GM18858 (cell line): ENCODE measurements at regions not wholly inside any gene's neighbourhood (a gene's known extent, or its start where the extent isn't known, plus 50 kb on each side); places are given as distances from the start of the nearest gene placed in this dataset.

Source experiments
- ATAC-seq: cut with Tn5 transposase; IDR thresholded peaks from one replicate; pipeline ENCODE4 v1.9.1; 2021; ENCODE audit not compliant: unreplicated experiment

DNA sequence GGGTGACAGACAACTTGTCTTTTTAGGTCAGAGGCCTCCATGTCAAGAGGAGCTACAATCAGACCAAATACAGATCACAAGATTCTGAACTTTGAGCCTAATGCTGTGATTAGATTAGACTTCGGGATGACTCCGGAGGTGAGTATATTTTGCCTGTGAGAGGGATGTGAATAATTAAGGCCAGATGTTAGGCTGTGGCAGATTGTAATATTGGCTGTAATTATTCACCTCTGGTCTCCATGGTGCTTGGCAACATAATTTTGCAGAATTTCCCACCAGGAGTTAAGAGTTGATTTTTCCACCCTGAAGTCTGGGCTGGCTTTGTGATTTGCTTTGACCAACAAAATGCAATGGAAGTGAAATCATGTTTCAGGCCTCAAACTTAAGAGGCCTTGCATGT, 108.2 kb upstream of the CWC22 start:
- no peak for ATAC-seq

DNA sequence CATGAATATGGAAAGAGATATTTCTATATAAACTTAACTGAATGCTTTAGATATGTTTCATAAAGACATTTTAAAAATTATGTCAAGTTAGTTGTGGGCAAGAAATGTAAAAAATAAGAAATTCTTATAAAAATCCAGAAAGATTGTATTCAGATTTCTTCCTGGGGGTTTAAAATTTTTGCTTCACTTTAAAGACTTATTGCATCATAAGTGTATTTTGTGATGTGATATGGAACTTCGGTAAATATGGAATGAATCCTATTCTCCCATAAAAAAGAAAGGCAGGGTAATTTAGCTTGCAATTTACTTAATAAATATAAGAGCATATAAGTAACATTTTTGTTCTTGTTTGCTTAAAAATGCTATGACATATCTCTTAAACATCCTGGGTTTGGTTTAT, 104.8 kb upstream of the CWC22 start:
- no peak for ATAC-seq

- ATAC-seq: no peak
These were observed 103.4 kb upstream of the CWC22 start for GRCh38 chr2:180110469-180110868.

DNA sequence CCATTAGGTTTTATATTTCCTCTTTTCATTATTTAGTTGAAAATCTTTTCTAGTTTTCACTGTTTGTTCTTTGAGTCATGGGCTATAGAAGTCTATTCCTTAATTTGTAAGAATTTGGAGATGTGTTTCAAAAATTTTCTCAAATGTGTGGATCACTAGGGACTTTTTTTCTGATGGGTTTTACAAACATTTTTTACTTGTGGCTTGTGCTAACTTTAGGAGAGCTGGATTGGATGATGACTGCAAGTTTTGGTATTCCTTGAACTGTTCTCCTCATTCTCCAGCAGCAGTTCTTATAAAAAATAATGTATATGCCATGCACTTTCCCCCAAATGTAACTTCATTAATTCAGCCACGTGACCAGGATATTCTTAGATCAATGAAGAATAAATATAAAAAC, 94.7 kb upstream of the CWC22 start:
- no peak for ATAC-seq

DNA sequence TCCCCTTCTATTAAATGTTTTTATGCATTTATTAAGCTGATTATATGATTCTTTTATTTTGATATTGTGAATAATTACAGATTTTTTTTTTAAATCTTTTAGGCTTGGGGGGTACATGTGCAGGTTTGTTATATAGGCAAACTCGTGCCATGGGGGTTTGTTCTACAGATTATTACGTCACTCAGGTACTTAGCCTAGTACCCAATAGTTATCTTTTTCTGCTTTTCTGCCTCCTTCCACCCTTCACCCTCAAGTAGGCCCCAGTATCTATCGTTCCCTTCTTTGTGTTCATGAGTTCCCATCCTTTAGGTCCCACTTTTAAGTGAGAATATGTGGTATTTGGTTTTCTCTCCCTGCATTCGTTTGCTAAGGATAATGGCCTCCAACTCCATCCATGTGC, 92.2 kb upstream of the CWC22 start:
- no peak for ATAC-seq

- ATAC-seq: no peak
These were observed 78.0 kb upstream of the CWC22 start for GRCh38 chr2:180085144-180085543.

DNA sequence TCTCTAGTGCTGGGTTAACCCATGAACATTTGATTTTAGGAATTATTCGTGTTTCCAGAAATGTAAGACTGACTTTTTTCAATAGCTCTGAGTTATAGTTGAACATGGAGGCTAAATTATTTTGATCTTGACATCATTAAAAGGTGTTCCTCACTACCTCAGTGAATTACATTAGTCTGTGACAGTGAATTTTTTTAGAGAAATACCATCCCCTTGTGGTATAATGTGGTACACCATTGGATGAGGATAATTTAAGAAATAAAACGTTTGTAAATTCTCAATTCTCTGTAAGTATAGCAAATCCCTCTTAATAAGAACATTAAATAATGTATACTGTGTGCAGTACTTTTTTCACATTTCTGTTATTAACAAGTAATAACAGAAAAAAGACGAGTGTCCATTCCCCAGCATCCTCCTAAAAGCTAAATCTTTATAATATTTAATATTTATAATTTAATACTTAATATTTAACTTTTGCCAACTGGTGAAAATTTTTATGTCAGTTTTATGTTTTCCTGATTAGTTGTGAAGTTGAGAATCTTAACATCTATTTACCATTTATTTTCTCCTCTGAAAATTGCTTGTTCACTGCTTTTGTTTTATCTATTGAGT, 70.3 kb upstream of the CWC22 start:
- ATAC-seq: no peak

DNA sequence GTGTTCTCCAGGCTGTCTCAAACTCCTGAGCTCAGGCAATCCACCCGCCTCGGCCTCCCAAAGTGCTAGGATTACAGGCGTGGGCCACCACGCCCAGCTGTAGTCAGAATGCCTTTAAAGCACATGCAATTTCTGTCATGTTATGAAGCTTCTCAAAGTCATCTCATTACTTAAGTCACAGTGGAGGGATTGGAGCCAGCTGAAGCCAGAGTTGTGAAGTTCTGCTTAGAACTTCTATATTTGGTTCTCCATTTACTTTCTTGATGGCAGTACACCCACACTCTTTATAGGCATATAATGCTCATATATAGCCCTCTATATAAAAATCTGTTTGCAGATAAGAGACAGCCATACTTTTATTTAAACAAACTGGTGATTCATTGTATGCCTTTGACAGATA, 68.8 kb upstream of the CWC22 start:
- no peak for ATAC-seq

- no peak for ATAC-seq
These were observed 64.7 kb upstream of the CWC22 start for GRCh38 chr2:180071797-180072196.

DNA sequence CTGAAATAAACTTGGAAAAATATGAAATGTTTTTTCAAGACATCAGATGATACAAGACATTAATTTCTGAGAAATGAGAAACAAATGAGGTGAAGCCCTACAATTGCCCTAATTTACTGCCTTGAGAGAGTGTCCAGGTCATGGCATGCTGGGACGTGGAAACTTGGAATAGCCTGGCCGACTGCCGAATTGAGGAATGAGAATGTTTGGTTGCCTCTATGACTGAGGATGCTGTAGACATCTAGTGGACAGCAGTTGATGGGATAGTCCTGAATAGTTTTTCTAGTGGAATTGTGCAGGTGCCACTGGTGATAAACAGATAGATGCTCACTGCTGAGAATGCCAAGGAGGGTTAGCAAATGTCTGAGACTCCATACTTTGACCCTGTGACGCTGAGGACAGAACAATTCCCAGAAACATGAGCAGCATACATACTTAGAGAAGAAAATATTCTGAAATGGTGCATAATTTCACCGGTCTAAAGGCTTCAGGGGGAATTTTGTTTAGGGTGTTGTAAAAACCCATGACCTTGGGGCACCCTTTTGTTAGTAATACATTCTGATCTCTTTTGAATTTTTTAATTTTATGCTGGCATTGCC, 56.5 kb upstream of the CWC22 start:
- ATAC-seq: no peak

DNA sequence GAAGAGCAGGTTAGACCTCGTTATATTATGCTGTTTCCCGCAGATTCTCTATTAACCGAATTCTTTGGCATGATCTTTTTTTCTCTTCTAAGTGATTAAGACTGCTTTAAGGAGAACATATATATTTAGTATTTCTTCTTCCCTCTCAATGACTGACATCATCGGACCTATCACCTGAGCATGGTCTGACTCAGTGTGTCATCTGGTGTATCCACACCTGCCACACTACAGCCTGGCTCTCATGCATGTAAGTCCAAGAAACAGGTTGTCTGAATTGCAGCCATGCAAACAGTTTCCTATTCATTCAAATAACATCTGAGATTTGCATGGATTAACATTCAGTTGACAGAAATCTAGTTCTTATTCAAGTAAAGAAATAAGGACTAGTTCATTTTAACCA, 55.1 kb upstream of the CWC22 start:
- no peak for ATAC-seq

- no peak for ATAC-seq
These were observed 54.4 kb upstream of the CWC22 start for GRCh38 chr2:180061546-180061945.

DNA sequence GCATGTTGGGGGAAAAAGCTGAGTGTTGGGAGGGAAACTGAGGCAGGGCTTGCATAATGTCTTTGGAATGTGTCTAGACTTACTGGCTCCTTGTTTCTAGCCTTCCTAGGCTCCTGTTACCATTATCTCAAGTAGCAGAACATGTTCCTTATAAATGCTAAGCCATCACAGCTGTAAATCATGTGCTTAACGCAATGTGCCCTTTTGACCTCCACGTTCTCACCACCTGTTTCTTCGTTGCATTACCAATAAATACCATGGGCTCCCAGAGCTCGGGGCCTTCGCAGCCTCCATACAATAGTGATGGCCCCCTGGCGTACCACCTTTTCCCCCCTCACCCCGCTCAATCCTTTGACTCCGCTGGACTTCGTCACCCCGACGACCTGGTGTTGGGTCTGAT, 54.0 kb upstream of the CWC22 start:
- ATAC-seq: no peak

DNA sequence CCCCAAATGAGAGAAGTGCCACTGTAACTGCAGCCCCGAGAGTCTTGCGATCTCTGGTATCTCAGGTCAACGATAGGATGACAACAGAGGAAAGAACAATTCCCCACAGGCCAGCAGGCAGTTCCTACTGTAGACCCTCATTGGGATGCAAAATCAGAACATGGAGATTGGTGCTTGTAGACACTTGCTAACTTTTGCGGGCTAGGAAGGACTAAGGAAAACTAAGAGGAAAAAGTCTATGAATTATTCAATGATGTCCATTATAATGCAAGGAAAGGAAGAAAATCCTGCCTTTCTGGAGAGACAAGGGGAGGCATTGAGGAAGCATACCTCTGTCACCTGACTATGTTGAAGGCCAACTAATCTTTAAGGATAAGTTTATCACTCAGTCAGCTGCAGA, 51.9 kb upstream of the CWC22 start:
- ATAC-seq: no peak

GRCh38 chr2:180057706-180058412, 50.8 kb upstream of the CWC22 start:
- no peak for ATAC-seq
